ENCODE measurements at regions not wholly inside any gene's neighbourhood (a gene's known extent, or its start where the extent isn't known, plus 50 kb on each side); places are given as distances from the start of the nearest gene placed in this dataset.

DNA sequence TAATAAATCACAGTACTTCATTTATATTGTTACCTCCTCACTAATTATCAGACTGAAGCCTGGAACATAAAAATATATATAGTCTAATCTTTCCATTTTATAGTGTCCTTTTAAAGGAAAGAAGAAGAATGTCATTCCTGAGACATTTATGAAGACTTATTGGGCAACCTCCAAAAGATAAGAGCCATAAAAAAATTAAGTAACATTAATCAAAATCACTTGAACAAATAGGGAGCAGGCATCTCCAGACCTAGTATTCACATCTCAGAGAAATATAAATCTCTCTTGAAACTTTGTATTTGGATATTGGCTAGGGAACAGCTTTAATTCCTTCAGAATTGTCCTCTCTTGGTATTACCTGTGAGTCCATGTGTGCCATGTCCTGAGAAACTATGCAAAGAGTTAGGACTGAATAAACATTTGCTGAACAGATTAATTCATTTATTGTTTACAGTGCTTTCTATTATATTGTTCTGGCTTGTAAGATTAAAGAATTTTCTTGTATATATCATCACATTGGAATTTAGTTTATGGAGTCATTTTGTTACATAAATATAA lies 530.5 kb upstream of the LRRC4C start:
- Histone ChIP-seq H3K27me3 (ENCODE audit: control insufficient read depth in 2 of 2, insufficient read depth in 2 of 2, low read length in 2 of 2) (no peaks in the 10 kb centered on the region), H2AFZ (ENCODE audit: low read depth, low read length) (no peak overlapping the region), H3K36me3 (ENCODE audit: control insufficient read depth in 2 of 2, extremely low read depth in 1 of 2, insufficient read depth in 2 of 2, low read length in 2 of 2) (no peaks in the 10 kb centered on the region), H3K9me3 (replicated peaks; ENCODE audit: control insufficient read depth, insufficient read depth, low read length) (no peaks in the 10 kb centered on the region), H3K4me1 (ENCODE audit: control insufficient read depth, extremely low read depth, insufficient read depth, low read length) (no peaks in the 10 kb centered on the region), H3K27ac (ENCODE audit: insufficient read depth, low read depth, low read length) (no peak overlapping the region), H3K9me1 (replicated peaks; ENCODE audit: control insufficient read depth, extremely low read depth, insufficient read depth, low read length) (no peaks in the 10 kb centered on the region), H3K9ac (replicated peaks; ENCODE audit: extremely low read depth, insufficient read depth, low read length) (no peak overlapping the region), H4K20me1 (replicated peaks; ENCODE audit: control insufficient read depth, extremely low read depth, insufficient read depth, low read length) (no peaks in the 10 kb centered on the region), H3K79me2 (ENCODE audit: control insufficient read depth, insufficient read depth, low read length) (no peaks in the 10 kb centered on the region), H3K4me3 (replicated peaks in 1 of 3; ENCODE audit: insufficient read depth in 1 of 3, low read depth in 1 of 3, low read length in 3 of 3) (no peak overlapping the region), H3K4me2 (ENCODE audit: insufficient read depth, low read length) (no peak overlapping the region)
- TF ChIP-seq, protein P1, sequence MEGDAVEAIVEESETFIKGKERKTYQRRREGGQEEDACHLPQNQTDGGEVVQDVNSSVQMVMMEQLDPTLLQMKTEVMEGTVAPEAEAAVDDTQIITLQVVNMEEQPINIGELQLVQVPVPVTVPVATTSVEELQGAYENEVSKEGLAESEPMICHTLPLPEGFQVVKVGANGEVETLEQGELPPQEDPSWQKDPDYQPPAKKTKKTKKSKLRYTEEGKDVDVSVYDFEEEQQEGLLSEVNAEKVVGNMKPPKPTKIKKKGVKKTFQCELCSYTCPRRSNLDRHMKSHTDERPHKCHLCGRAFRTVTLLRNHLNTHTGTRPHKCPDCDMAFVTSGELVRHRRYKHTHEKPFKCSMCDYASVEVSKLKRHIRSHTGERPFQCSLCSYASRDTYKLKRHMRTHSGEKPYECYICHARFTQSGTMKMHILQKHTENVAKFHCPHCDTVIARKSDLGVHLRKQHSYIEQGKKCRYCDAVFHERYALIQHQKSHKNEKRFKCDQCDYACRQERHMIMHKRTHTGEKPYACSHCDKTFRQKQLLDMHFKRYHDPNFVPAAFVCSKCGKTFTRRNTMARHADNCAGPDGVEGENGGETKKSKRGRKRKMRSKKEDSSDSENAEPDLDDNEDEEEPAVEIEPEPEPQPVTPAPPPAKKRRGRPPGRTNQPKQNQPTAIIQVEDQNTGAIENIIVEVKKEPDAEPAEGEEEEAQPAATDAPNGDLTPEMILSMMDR (IDR thresholded peaks at IDR 0.05; ENCODE audit: extremely low read depth in 1 of 2, insufficient read depth in 1 of 2, low read depth in 1 of 2, low read length in 2 of 2) = no peak
- TF ChIP-seq FOS (IDR thresholded peaks at IDR 0.05; ENCODE audit: borderline replicate concordance, insufficient read depth, low read length) (no peak), MYC (IDR thresholded peaks at IDR 0.05; ENCODE audit: low read depth, low read length) (no peak), GATA2 (IDR thresholded peaks at IDR 0.05; ENCODE audit: insufficient read depth, insufficient read length, low read depth, low read length) (no peak), POLR2AphosphoS5 (IDR thresholded peaks at IDR 0.05; ENCODE audit: insufficient read depth, low read depth, low read length) (no peak), JUN (IDR thresholded peaks at IDR 0.05; ENCODE audit: borderline replicate concordance, insufficient read depth, insufficient read length, low read depth) (no peak), EZH2 (IDR thresholded peaks at IDR 0.05; ENCODE audit: borderline replicate concordance, low read depth, low read length, severe bottlenecking) (no peak), POLR2A (IDR thresholded peaks at IDR 0.05; ENCODE audit: low read depth, low read length) (no peak)
- peak; percentile 19 for DNase-seq (ENCODE audit: low read depth, low spot score)
- BruUV-seq (replicated peaks) = no TSS peak
- CTCF ChIA-PET = no interaction called here
- POLR2A ChIA-PET = no interaction called here
- dilution Hi-C loops (cut with MboI; ENCODE audit: extremely low pct_ligation_motif_present, low sequenced_read_pairs) (no loop called here), intact Hi-C loops (cut with micrococcal nuclease) (no loop called here)
- no peak for FAIRE-seq

Measured in endothelial cell of umbilical vein (primary cell).